BE2C (cell line): ENCODE measurements at regions not wholly inside any gene's neighbourhood (a gene's known extent, or its start where the extent isn't known, plus 50 kb on each side); places are given as distances from the start of the nearest gene placed in this dataset.

Source experiments
- DNase-seq: peaks from one replicate; pipeline ENCODE4 v3.0.0-alpha.2; 2020
- H3K27me3 ChIP-seq: fragments of 250-450 bp; sonication (Bioruptor Pico); 2 replicates; pipeline ENCODE4 v1.5.1; 2020; ENCODE audit warnings: mild to moderate bottlenecking
- H3K36me3 ChIP-seq: fragments of 250-450 bp; sonication (Bioruptor Pico); 2 replicates; pipeline ENCODE4 v1.5.1; 2020; ENCODE audit warnings: mild to moderate bottlenecking
- H3K4me1 ChIP-seq: fragments of 250-450 bp; sonication (Bioruptor Pico); 2 replicates; pipeline ENCODE4 v1.5.1; 2020
- H3K4me3 ChIP-seq: 2 replicates; pipeline ENCODE4 v1.5.1; 2011; ENCODE audit warnings: low read depth, low read length
- H3K9me3 ChIP-seq: fragments of 250-450 bp; sonication (Bioruptor Pico); 2 replicates; pipeline ENCODE4 v1.5.1; 2020
- TF ChIP-seq, protein P1 (sequence below): IDR thresholded peaks from 2 replicates; pipeline ENCODE4 v1.5.1; 2012; ENCODE audit warnings: mild to moderate bottlenecking, low read depth, low read length

DNA sequence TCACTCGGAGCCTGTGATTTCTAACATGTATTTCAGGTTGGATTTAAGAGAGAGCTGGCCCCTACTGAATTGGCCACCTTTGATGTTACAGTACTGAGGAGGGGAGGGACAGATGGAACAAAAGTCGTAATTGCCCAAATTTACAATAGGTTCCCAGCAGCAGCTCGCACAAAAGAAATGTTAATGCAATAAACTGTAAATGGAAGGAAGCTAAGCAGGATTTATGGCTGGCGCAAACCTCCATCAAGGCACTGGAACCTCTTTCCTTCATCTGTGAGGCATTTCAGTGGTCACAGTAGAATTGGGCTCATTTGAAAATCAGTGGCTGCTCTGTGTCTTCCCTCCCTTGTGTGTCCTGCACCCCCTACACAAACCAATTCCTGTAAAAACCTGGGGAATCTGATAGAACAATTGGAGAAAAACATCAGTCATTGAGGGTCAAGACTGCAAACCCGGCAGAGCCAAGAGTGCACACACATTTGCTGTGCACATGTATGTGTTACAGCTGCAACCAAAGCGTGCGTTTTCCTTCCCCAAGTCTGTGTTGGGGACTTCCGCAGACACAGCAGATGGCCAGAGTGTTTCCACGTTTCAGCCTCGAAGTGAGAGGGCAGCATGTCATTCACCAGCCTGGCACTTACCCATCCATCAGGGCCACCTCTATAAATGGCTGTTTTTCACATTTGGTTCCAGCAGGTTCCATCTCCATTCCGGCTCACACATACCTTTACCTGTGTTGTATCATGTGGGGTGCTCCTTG, 192.8 kb downstream of the TM9SF2 start:
- no peaks in the 10 kb centered on the region for H3K36me3 ChIP-seq
- no peak for DNase-seq
- H3K27me3 ChIP-seq: no peaks in the 10 kb centered on the region
- no peak overlapping the region for H3K4me3 ChIP-seq
- no peaks in the 10 kb centered on the region for H3K4me1 ChIP-seq
- TF ChIP-seq, protein P1, sequence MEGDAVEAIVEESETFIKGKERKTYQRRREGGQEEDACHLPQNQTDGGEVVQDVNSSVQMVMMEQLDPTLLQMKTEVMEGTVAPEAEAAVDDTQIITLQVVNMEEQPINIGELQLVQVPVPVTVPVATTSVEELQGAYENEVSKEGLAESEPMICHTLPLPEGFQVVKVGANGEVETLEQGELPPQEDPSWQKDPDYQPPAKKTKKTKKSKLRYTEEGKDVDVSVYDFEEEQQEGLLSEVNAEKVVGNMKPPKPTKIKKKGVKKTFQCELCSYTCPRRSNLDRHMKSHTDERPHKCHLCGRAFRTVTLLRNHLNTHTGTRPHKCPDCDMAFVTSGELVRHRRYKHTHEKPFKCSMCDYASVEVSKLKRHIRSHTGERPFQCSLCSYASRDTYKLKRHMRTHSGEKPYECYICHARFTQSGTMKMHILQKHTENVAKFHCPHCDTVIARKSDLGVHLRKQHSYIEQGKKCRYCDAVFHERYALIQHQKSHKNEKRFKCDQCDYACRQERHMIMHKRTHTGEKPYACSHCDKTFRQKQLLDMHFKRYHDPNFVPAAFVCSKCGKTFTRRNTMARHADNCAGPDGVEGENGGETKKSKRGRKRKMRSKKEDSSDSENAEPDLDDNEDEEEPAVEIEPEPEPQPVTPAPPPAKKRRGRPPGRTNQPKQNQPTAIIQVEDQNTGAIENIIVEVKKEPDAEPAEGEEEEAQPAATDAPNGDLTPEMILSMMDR: no peak
- H3K9me3 ChIP-seq: no peaks in the 10 kb centered on the region

DNA sequence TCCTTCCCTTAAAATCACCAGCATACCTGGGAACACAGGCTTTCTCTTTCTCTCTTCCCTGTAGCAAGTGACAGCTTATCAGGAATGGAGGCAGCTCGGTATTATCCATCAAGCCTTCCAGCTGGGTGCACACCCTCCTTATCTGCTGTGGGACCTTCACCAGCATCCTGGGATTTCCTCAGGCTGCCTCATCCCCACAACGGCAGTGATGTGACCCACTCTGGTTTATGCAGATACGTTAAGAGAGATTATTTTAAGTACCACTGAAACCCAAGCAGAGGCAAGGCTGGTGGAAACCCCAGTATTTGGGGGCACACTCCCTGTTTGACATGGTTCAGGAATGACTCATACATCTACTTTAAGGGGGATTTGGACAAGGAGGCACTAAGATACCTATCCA, 192.1 kb downstream of the TM9SF2 start:
- DNase-seq: no peak
- H3K27me3 ChIP-seq: no peaks in the 10 kb centered on the region
- TF ChIP-seq, protein P1: no peak
- H3K36me3 ChIP-seq: no peaks in the 10 kb centered on the region
- no peaks in the 10 kb centered on the region for H3K9me3 ChIP-seq
- H3K4me1 ChIP-seq: no peaks in the 10 kb centered on the region
- no peak overlapping the region for H3K4me3 ChIP-seq

DNA sequence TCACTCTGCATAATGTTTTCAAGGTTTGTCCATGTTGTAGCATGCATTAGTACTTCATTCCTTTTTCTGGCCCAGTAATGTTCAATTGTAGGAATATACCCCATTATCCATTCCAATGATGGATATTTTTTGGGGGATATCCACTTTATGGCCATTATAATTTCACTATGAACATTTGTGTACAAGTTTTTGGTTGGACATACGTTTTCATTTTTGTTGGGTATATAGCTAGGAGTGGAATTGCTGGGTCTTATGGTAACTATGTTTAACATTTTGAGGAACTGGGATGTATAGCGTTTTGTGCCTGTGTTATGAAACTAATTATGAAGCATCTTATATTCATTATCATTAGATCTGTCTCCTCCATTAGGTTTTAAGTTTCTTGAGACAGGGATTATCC, 191.6 kb downstream of the TM9SF2 start:
- no peaks in the 10 kb centered on the region for H3K4me1 ChIP-seq
- H3K36me3 ChIP-seq: no peaks in the 10 kb centered on the region
- TF ChIP-seq, protein P1: no peak
- DNase-seq: no peak
- no peak overlapping the region for H3K4me3 ChIP-seq
- H3K9me3 ChIP-seq: no peaks in the 10 kb centered on the region
- no peaks in the 10 kb centered on the region for H3K27me3 ChIP-seq

DNA sequence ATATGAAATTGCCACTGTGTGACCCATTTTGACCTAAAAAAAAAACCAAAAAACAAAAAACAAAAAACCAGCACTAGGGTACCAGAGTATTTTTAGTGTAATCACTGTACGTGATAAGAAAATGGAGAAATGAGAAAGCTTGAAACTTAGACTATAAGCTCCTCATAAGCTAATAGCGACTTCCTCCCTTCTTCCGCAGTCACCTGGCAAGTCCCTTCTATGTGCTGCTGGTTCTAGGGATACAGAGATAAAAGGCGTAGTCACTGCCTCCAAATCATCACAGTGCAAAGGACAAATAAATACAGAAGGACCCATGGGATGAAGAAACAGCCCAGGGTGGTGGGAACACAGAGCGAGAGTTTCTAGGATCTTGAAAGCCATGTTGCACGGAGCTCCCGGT, 190.3 kb downstream of the TM9SF2 start:
- H3K27me3 ChIP-seq: no peaks in the 10 kb centered on the region
- peaks cover 4% of the 10 kb centered on the region for H3K4me1 ChIP-seq
- no peak overlapping the region for H3K4me3 ChIP-seq
- TF ChIP-seq, protein P1: no peak
- DNase-seq: no peak
- H3K9me3 ChIP-seq: no peaks in the 10 kb centered on the region
- no peaks in the 10 kb centered on the region for H3K36me3 ChIP-seq

DNA sequence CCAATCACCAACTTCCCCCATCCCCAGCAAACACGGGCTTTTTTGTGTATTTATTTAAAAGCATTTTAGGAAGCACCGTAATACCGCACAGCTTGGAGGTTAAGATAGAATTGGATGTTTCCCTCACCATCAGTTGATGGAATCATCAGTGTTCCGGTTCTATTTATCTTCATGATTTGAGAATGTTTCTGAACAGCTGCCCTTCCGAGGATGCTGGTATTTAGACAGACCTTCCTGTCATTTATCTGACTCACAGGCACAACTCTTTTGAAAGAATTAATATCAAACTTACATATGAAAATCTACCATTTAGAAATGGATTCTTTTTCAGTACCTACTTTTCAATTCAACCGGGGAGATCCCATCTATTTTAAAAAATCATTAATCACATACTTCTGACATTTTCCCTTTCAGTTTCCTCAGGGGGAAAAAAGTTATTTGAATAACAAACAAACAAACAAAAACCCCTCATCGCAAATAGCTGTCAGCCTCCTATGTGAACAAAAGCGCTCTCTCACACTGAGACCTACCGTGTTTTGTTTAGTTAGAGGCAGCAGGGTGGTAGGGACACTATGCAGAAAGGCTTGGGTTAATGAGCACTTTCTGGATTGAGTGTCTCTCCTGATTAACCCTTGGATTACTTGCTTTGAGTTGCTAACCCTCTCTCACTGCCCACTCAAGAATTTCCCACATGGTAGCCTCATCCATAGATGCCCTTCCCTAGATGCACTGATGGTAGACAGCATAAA, 189.3 kb downstream of the TM9SF2 start:
- Histone ChIP-seq H3K27me3 (no peaks in the 10 kb centered on the region), H3K36me3 (no peaks in the 10 kb centered on the region), H3K4me3 (no peak overlapping the region), H3K4me1 (peaks cover 7% of the 10 kb centered on the region), H3K9me3 (no peaks in the 10 kb centered on the region)
- DNase-seq: no peak
- TF ChIP-seq, protein P1: no peak

DNA sequence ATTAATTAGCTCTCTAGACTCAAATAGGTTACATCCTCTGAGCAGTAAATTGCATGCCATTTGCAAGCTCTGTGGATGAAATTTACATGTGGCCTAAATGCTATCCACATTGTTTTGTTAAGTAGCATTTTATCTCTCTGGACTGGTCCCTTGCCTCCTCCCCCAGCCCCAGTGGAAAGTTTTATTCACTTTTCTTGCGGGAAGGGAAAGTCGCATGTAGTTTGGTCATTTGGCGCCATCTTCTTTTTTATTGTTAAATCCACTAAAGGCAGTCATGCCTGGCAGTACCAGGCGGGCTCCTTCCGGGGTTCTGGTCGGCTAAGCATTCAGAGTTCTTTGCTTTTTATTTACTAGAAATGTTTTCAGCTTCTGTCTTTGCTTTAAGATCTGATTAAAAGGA, 188.7 kb downstream of the TM9SF2 start:
- H3K27me3 ChIP-seq: no peaks in the 10 kb centered on the region
- H3K4me1 ChIP-seq: peaks cover 7% of the 10 kb centered on the region
- no peak for DNase-seq
- no peaks in the 10 kb centered on the region for H3K9me3 ChIP-seq
- TF ChIP-seq, protein P1: no peak
- no peaks in the 10 kb centered on the region for H3K36me3 ChIP-seq
- no peak overlapping the region for H3K4me3 ChIP-seq
